GM18508 (cell line): ENCODE measurements at regions not wholly inside any gene's neighbourhood (a gene's known extent, or its start where the extent isn't known, plus 50 kb on each side); places are given as distances from the start of the nearest gene placed in this dataset.

Experiments
- ATAC-seq: cut with Tn5 transposase; IDR thresholded peaks from one replicate; pipeline ENCODE4 v1.9.1; 2021; ENCODE audit warnings: moderate number of reproducible peaks; ENCODE audit not compliant: insufficient read depth, unreplicated experiment

- ATAC-seq: no peak
Measured at GRCh38 chr4:125433453-125433852, 118.7 kb downstream of the FAT4 start.

- no peak for ATAC-seq
Measured at GRCh38 chr4:125434136-125434535, 119.4 kb downstream of the FAT4 start.

- no peak for ATAC-seq
Measured at GRCh38 chr4:125440814-125441213, 126.1 kb downstream of the FAT4 start.

GRCh38 chr4:125444166-125444565 is 129.4 kb downstream of the FAT4 start:
- no peak for ATAC-seq

- ATAC-seq: no peak
Measured at GRCh38 chr4:125445525-125445924, 130.8 kb downstream of the FAT4 start.

GRCh38 chr4:125447551-125448290 is 133.0 kb downstream of the FAT4 start:
- no peak for ATAC-seq

GRCh38 chr4:125456075-125456474 is 141.3 kb downstream of the FAT4 start:
- no peak for ATAC-seq

GRCh38 chr4:125459531-125459930 is 144.8 kb downstream of the FAT4 start:
- ATAC-seq: no peak

GRCh38 chr4:125461676-125462363 is 147.1 kb downstream of the FAT4 start:
- no peak for ATAC-seq

- ATAC-seq: no peak
Measured at GRCh38 chr4:125464146-125464545, 149.4 kb downstream of the FAT4 start.

- no peak for ATAC-seq
Measured at GRCh38 chr4:125481334-125482045, 166.7 kb downstream of the FAT4 start.

GRCh38 chr4:125482822-125483221 is 168.1 kb downstream of the FAT4 start:
- ATAC-seq: no peak

GRCh38 chr4:125483278-125483677 is 168.5 kb downstream of the FAT4 start:
- ATAC-seq: no peak

- ATAC-seq: no peak
Measured at GRCh38 chr4:125484912-125485311, 170.2 kb downstream of the FAT4 start.

GRCh38 chr4:125486351-125486750 is 171.6 kb downstream of the FAT4 start:
- no peak for ATAC-seq

- ATAC-seq: no peak
Measured at GRCh38 chr4:125489952-125490690, 175.4 kb downstream of the FAT4 start.

- ATAC-seq: no peak
Measured at GRCh38 chr4:125492957-125493356, 178.2 kb downstream of the FAT4 start.

- no peak for ATAC-seq
Measured at GRCh38 chr4:125497861-125498260, 183.1 kb downstream of the FAT4 start.

- ATAC-seq: no peak
Measured at GRCh38 chr4:125498981-125499380, 184.2 kb downstream of the FAT4 start.

GRCh38 chr4:125501090-125501489 is 186.3 kb downstream of the FAT4 start:
- ATAC-seq: no peak

GRCh38 chr4:125501568-125501967 is 186.8 kb downstream of the FAT4 start:
- no peak for ATAC-seq
